Breast epithelium (tissue), 4 donors: ENCODE measurements at regions not wholly inside any gene's neighbourhood (a gene's known extent, or its start where the extent isn't known, plus 50 kb on each side); places are given as distances from the start of the nearest gene placed in this dataset.
"Not testable (repeated sequence)": the region's sequence is repeated elsewhere in the genome, so short reads cannot be mapped to it uniquely, and the experiment has no call there.

ENCODE experiments used
- DNase-seq, 2 donors: peaks; one replicate each; pipeline ENCODE4 v3.0.0-alpha.2; 2019; ENCODE audit warnings: low spot score in 2 of 2
- H3K27ac ChIP-seq, 2 donors: fragments of 200-600 bp; sonication (generic) in 1 of 2; one replicate each; pipeline ENCODE4 v1.5.1; 2016 to 2019; ENCODE audit warnings: mild to moderate bottlenecking in 1 of 2
- H3K27me3 ChIP-seq, 2 donors: fragments of 200-600 bp; sonication (generic) in 1 of 2; one replicate each; pipeline versions ENCODE4 v1.5.1 to v1.6.0; 2017 to 2019; ENCODE audit warnings: control low read depth in 1 of 2, mild to moderate bottlenecking in 1 of 2
- H3K36me3 ChIP-seq: fragments of 200-600 bp; one replicate; pipeline ENCODE4 v1.5.1; 2019
- H3K4me1 ChIP-seq, 2 donors: fragments of 200-600 bp; sonication (generic); one replicate each; pipeline ENCODE4 v1.5.1; 2016 to 2019; ENCODE audit warnings: control low read depth in 1 of 2
- H3K4me3 ChIP-seq, 3 donors: fragments of 200-600 bp; sonication (generic); 1 replicate in 2 of 3; 2 replicates in 1 of 3; pipeline ENCODE4 v1.5.1; 2016 to 2019; ENCODE audit warnings: mild to moderate bottlenecking in 3 of 3, moderate library complexity in 2 of 3
- H3K9me3 ChIP-seq, 2 donors: fragments of 200-600 bp; sonication (generic) in 1 of 2; one replicate each; pipeline ENCODE4 v1.5.1; 2016 to 2019; ENCODE audit warnings: control low read depth in 1 of 2
- POLR2A ChIP-seq: fragments of 450-650 bp; IDR thresholded peaks from one replicate; pipeline ENCODE4 v1.6.1; 2016; ENCODE audit warnings: antibody characterized with exemption, mild to moderate bottlenecking, moderate library complexity
- POLR2AphosphoS5 ChIP-seq, 3 donors: sonication (generic); formaldehyde crosslinking; IDR thresholded peaks; one replicate each; pipeline ENCODE4 v1.6.1; 2017; ENCODE audit warnings: antibody characterized with exemption in 3 of 3
- intact Hi-C: fragments of 100-400 bp; cut with DNase I; formaldehyde crosslinking; loops from one replicate; pipeline ENCODE4 v1.15.1; 2023; ENCODE audit warnings: low total_unique reads
- TF ChIP-seq, protein P1 (sequence below), 3 donors: fragments of 450-650 bp; IDR thresholded peaks; one replicate each; pipeline ENCODE4 v1.5.1; 2016 to 2017; ENCODE audit warnings: antibody characterized with exemption in 3 of 3, mild to moderate bottlenecking in 3 of 3, moderate library complexity in 3 of 3

DNA sequence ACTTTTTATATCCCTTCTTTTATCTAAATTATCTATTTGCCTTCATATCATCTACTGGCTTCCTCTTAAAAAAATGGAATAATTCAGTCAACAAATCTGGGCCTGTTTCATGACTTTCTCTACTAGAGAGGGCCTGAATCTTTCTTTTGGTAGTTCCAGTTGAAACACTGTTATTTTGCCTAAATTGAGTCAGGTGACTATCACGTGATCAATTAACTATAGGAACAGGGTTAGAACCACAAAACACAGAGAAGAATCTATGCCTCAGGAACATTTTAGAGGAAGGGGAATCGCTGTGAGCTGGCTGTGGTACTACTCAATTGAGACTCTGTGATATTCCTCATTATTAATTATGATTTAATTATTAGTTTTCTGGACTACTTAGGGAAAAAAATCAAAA lies 736.7 kb upstream of the PITX2 start:
- no peak overlapping the region for H3K4me3 ChIP-seq
- TF ChIP-seq, protein P1, sequence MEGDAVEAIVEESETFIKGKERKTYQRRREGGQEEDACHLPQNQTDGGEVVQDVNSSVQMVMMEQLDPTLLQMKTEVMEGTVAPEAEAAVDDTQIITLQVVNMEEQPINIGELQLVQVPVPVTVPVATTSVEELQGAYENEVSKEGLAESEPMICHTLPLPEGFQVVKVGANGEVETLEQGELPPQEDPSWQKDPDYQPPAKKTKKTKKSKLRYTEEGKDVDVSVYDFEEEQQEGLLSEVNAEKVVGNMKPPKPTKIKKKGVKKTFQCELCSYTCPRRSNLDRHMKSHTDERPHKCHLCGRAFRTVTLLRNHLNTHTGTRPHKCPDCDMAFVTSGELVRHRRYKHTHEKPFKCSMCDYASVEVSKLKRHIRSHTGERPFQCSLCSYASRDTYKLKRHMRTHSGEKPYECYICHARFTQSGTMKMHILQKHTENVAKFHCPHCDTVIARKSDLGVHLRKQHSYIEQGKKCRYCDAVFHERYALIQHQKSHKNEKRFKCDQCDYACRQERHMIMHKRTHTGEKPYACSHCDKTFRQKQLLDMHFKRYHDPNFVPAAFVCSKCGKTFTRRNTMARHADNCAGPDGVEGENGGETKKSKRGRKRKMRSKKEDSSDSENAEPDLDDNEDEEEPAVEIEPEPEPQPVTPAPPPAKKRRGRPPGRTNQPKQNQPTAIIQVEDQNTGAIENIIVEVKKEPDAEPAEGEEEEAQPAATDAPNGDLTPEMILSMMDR (IDR thresholded peaks at IDR 0.05): no peak
- TF ChIP-seq POLR2AphosphoS5 (IDR thresholded peaks at IDR 0.05) (no peak), POLR2A (no peak)
- peaks cover 0 to 5% of the 10 kb centered on the region in 2 donors for H3K9me3 ChIP-seq
- H3K36me3 ChIP-seq: no peaks in the 10 kb centered on the region
- intact Hi-C loops: loop anchor here (1.0 kb wide), 1 partner anchor 12 kb away; no protein-coding TSS in a partner anchor
- no peaks in the 10 kb centered on the region for H3K4me1 ChIP-seq
- H3K27ac ChIP-seq: no peak overlapping the region
- H3K27me3 ChIP-seq: no peaks in the 10 kb centered on the region
- DNase-seq: no peak

DNA sequence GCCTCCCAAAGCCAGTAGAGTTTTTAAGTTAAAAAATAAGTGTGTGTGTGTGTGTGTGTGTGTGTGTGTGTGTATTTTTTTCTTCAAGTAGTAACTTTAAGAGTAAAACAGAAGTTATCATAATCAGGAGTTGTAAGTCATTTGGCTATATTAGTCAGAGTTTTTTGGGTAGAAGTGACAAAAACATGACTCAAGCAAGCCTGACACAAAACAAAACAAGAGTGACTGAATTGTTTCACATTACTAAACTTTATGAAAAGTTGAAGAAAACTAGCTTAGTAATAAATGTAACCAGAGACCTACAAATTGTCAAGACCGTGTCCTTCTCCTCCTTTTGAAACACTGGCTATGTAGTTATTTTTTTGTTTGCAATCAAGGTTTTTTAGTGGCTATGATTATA lies 738.0 kb upstream of the PITX2 start:
- Histone ChIP-seq H3K27me3 (no peaks in the 10 kb centered on the region), H3K4me3 (no peak overlapping the region), H3K9me3 (peaks cover 0 to 12% of the 10 kb centered on the region in 2 donors), H3K36me3 (no peaks in the 10 kb centered on the region), H3K27ac (no peak overlapping the region), H3K4me1 (no peaks in the 10 kb centered on the region)
- DNase-seq: no peak
- intact Hi-C loops: no loop called here
- TF ChIP-seq POLR2A (no peak), POLR2AphosphoS5 (IDR thresholded peaks at IDR 0.05) (no peak)
- TF ChIP-seq, protein P1 (IDR thresholded peaks at IDR 0.05): no peak

- Histone ChIP-seq H3K4me3 (no peak overlapping the region), H3K27ac (no peak overlapping the region), H3K4me1 (no peaks in the 10 kb centered on the region), H3K27me3 (no peaks in the 10 kb centered on the region), H3K9me3 (peaks cover 0 to 12% of the 10 kb centered on the region in 2 donors), H3K36me3 (no peaks in the 10 kb centered on the region)
- no peak for DNase-seq
- intact Hi-C loops: no loop called here
- TF ChIP-seq, protein P1 (IDR thresholded peaks at IDR 0.05): no peak
- TF ChIP-seq POLR2A (no peak), POLR2AphosphoS5 (IDR thresholded peaks at IDR 0.05) (no peak)
These were observed 740.1 kb upstream of the PITX2 start for GRCh38 chr4:111362941-111363361.

- H3K4me1 ChIP-seq, H3K36me3 ChIP-seq, H3K27me3 ChIP-seq, intact Hi-C loops, H3K27ac ChIP-seq, H3K9me3 ChIP-seq, DNase-seq, H3K4me3 ChIP-seq: not testable (repeated sequence)
These were observed 755.0 kb upstream of the PITX2 start for GRCh38 chr4:111377880-111378279.

- DNase-seq: no peak
- intact Hi-C loops: no loop called here
- no peaks in the 10 kb centered on the region for H3K4me1 ChIP-seq
- H3K27ac ChIP-seq: no peak overlapping the region
- no peaks in the 10 kb centered on the region for H3K9me3 ChIP-seq
- TF ChIP-seq, protein P1 (IDR thresholded peaks at IDR 0.05): no peak
- TF ChIP-seq POLR2A (no peak), POLR2AphosphoS5 (IDR thresholded peaks at IDR 0.05) (no peak)
- H3K36me3 ChIP-seq: no peaks in the 10 kb centered on the region
- no peaks in the 10 kb centered on the region for H3K27me3 ChIP-seq
- H3K4me3 ChIP-seq: no peak overlapping the region
These were observed 756.7 kb upstream of the FAM241A start for GRCh38 chr4:111388561-111388960.

DNA sequence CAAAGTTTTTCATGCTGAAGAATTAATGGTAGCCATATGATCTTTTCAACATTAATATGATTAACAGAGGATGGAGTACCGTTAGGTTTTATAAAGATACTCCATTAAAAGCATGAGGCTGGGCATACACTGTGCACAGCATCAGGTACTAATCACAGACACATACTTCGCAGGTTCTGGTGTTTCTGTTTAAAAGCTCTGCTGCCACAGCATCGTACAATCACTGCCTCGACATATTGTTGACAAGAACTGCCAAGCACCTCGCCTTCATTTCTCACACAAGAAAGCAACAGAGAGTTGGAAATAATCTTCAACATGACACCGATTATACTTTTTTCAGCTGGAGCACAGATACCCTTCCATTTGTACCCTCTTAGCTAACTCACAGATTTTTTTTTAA lies 753.4 kb upstream of the FAM241A start:
- H3K27me3 ChIP-seq: no peaks in the 10 kb centered on the region
- H3K36me3 ChIP-seq: no peaks in the 10 kb centered on the region
- no peaks in the 10 kb centered on the region for H3K9me3 ChIP-seq
- no peak overlapping the region for H3K27ac ChIP-seq
- TF ChIP-seq POLR2AphosphoS5 (IDR thresholded peaks at IDR 0.05) (no peak), POLR2A (no peak)
- TF ChIP-seq, protein P1 (IDR thresholded peaks at IDR 0.05): no peak
- intact Hi-C loops: no loop called here
- no peak overlapping the region for H3K4me3 ChIP-seq
- H3K4me1 ChIP-seq: no peaks in the 10 kb centered on the region
- DNase-seq: no peak
